H9 (cell line): ENCODE measurements at regions not wholly inside any gene's neighbourhood (a gene's known extent, or its start where the extent isn't known, plus 50 kb on each side); places are given as distances from the start of the nearest gene placed in this dataset.

Experiments used
- DNase-seq: peaks from one replicate; pipeline ENCODE4 v3.0.0-alpha.2; 2017
- H2AFZ ChIP-seq: one replicate; pipeline ENCODE4 v1.6.1; 2013; ENCODE audit warnings: mild to moderate bottlenecking, low read length, control low read depth, moderate library complexity
- H2AK5ac ChIP-seq: 2 replicates; pipeline ENCODE4 v1.6.1; 2013; ENCODE audit warnings: low read length, control low read depth, mixed read lengths; ENCODE audit not compliant: insufficient read length
- H2BK120ac ChIP-seq: one replicate; pipeline ENCODE4 v1.6.1; 2013; ENCODE audit warnings: low read depth, mild to moderate bottlenecking, low read length, control low read depth, inconsistent platforms; ENCODE audit not compliant: poor library complexity, severe bottlenecking
- H2BK12ac ChIP-seq: 2 replicates; pipeline ENCODE4 v1.6.1; 2013; ENCODE audit warnings: low read length, control low read depth, mixed read lengths, low read depth; ENCODE audit not compliant: insufficient read length
- H2BK15ac ChIP-seq: 2 replicates; pipeline ENCODE4 v1.6.1; 2013; ENCODE audit warnings: low read depth, low read length, control low read depth
- H2BK20ac ChIP-seq: one replicate; pipeline ENCODE4 v1.6.1; 2013; ENCODE audit warnings: low read depth, mild to moderate bottlenecking, low read length, control low read depth, inconsistent platforms; ENCODE audit not compliant: poor library complexity, severe bottlenecking
- H2BK5ac ChIP-seq: 2 replicates; pipeline ENCODE4 v1.6.1; 2013; ENCODE audit warnings: low read length, control low read depth, mixed read lengths; ENCODE audit not compliant: insufficient read length
- H3K14ac ChIP-seq: 2 replicates; pipeline ENCODE4 v1.6.1; 2013; ENCODE audit warnings: low read length, control low read depth; ENCODE audit not compliant: insufficient read depth
- H3K18ac ChIP-seq: 2 replicates; pipeline ENCODE4 v1.6.1; 2013; ENCODE audit warnings: low read depth, mild to moderate bottlenecking, mixed read lengths, low read length, control low read depth; ENCODE audit not compliant: insufficient read length
- H3K23ac ChIP-seq: 2 replicates; pipeline ENCODE4 v1.6.1; 2013; ENCODE audit warnings: low read length, control low read depth, mixed read lengths, low read depth; ENCODE audit not compliant: insufficient read length
- H3K23me2 ChIP-seq: 2 replicates; pipeline ENCODE4 v1.6.1; 2013; ENCODE audit warnings: low read depth, mild to moderate bottlenecking, mixed read lengths, low read length, control low read depth; ENCODE audit not compliant: insufficient read length, poor library complexity, severe bottlenecking
- H3K27ac ChIP-seq: 2 replicates; pipeline ENCODE4 v1.5.1; 2013; ENCODE audit warnings: low read length, control low read depth, mixed read lengths, low read depth; ENCODE audit not compliant: insufficient read length
- H3K27me3 ChIP-seq: 2 replicates; pipeline ENCODE4 v1.6.1; 2013; ENCODE audit warnings: low read length, control low read depth, inconsistent platforms; ENCODE audit not compliant: insufficient read depth
- H3K4ac ChIP-seq: 2 replicates; pipeline ENCODE4 v1.6.1; 2013; ENCODE audit warnings: low read depth, mild to moderate bottlenecking, control low read depth, inconsistent platforms, low read length, moderate library complexity
- H3K4me1 ChIP-seq: 2 replicates; pipeline ENCODE4 v1.6.1; 2013; ENCODE audit warnings: low read length, control low read depth, inconsistent platforms; ENCODE audit not compliant: insufficient read depth
- H3K4me2 ChIP-seq: 2 replicates; pipeline ENCODE4 v1.6.1; 2013; ENCODE audit warnings: low read length, control low read depth, mixed read lengths; ENCODE audit not compliant: insufficient read length, insufficient read depth
- H3K56ac ChIP-seq: 2 replicates; pipeline ENCODE4 v1.6.1; 2013; ENCODE audit warnings: low read depth, mild to moderate bottlenecking, mixed read lengths, low read length, control low read depth; ENCODE audit not compliant: insufficient read length
- H3K79me1 ChIP-seq: 2 replicates; pipeline ENCODE4 v1.6.1; 2013; ENCODE audit warnings: low read depth, mild to moderate bottlenecking, moderate library complexity, low read length, control low read depth, inconsistent platforms; ENCODE audit not compliant: insufficient read depth, poor library complexity, severe bottlenecking
- H3K79me2 ChIP-seq: 2 replicates; pipeline ENCODE4 v1.6.1; 2013; ENCODE audit warnings: low read length, control low read depth, inconsistent platforms; ENCODE audit not compliant: insufficient read depth
- H3K9ac ChIP-seq: 2 replicates; pipeline ENCODE4 v1.6.1; 2013; ENCODE audit warnings: low read length, control low read depth, mixed read lengths; ENCODE audit not compliant: insufficient read length; ENCODE audit errors: extremely low read depth
- H3K9me3 ChIP-seq: one replicate; pipeline ENCODE4 v1.6.1; 2013; ENCODE audit warnings: low read depth, low read length, inconsistent platforms; ENCODE audit not compliant: control insufficient read depth
- H3T11ph ChIP-seq: one replicate; pipeline ENCODE4 v1.6.1; 2013; ENCODE audit warnings: mild to moderate bottlenecking, low read length, control low read depth, inconsistent platforms
- H4K20me1 ChIP-seq: one replicate; pipeline ENCODE4 v1.6.1; 2013; ENCODE audit not compliant: control insufficient read depth, insufficient read length, insufficient read depth
- H4K5ac ChIP-seq: 2 replicates; pipeline ENCODE4 v1.6.1; 2013; ENCODE audit warnings: low read depth, mild to moderate bottlenecking, mixed read lengths, low read length, control low read depth; ENCODE audit not compliant: insufficient read length
- H4K8ac ChIP-seq: replicated peaks from 2 replicates; pipeline ENCODE4 v1.6.1; 2013; ENCODE audit warnings: low read length, control low read depth, mixed read lengths, low read depth; ENCODE audit not compliant: insufficient read length
- H4K91ac ChIP-seq: 2 replicates; pipeline ENCODE4 v1.6.1; 2013; ENCODE audit warnings: low read depth, mild to moderate bottlenecking, moderate library complexity, mixed read lengths, low read length, control low read depth; ENCODE audit not compliant: insufficient read length
- H3K27ac Mint-ChIP-seq, 3 experiments: 2 replicates in 2 of 3; 3 replicates in 1 of 3; pipeline ENCODE4 v1.8.0; 2020 to 2021; ENCODE audit warnings: mixed read lengths in 3 of 3, mild to moderate bottlenecking in 1 of 3, moderate library complexity in 1 of 3
- H3K27me3 Mint-ChIP-seq: 2 replicates; pipeline ENCODE4 v1.8.0; 2021; ENCODE audit warnings: low read depth, mild to moderate bottlenecking, moderate library complexity, mixed read lengths
- H3K36me3 Mint-ChIP-seq, 3 experiments: 2 replicates in 2 of 3; 3 replicates in 1 of 3; pipeline ENCODE4 v1.8.0; 2020 to 2021; ENCODE audit warnings: low read depth in 3 of 3, mixed read lengths in 3 of 3; ENCODE audit not compliant: insufficient read depth in 1 of 3
- H3K4me1 Mint-ChIP-seq, 2 experiments: 2 replicates each; pipeline ENCODE4 v1.8.0; 2020; ENCODE audit warnings: mixed read lengths in 2 of 2
- H3K4me3 Mint-ChIP-seq, 2 experiments: 2 replicates in 1 of 2; 3 replicates in 1 of 2; pipeline ENCODE4 v1.8.0; 2020 to 2021; ENCODE audit warnings: mild to moderate bottlenecking in 2 of 2, mixed read lengths in 2 of 2, moderate library complexity in 1 of 2
- H3K9me3 Mint-ChIP-seq, 2 experiments: 2 replicates in 1 of 2; 3 replicates in 1 of 2; pipeline ENCODE4 v1.8.0; 2020; ENCODE audit warnings: mild to moderate bottlenecking in 2 of 2, mixed read lengths in 2 of 2, moderate library complexity in 1 of 2
- WGBS: extraction: QIAGEN DNeasy Blood & Tissue Kit; methylation state at CpG from one replicate; pipeline ENCODE4 v1.1.7; 2013; ENCODE audit warnings: missing lambda C conversion rate, low lambda C conversion rate, mixed read lengths; ENCODE audit not compliant: insufficient read length; ENCODE audit errors: extremely low coverage; 5-methylcytosine and 5-hydroxymethylcytosine counted together
- TF ChIP-seq, protein P1 (sequence below): fragments of 200-600 bp; sonication (generic); conservative IDR thresholded peaks from 3 replicates; pipeline ENCODE4 v1.8.0; 2021; ENCODE audit warnings: antibody characterized with exemption, mild to moderate bottlenecking

DNA sequence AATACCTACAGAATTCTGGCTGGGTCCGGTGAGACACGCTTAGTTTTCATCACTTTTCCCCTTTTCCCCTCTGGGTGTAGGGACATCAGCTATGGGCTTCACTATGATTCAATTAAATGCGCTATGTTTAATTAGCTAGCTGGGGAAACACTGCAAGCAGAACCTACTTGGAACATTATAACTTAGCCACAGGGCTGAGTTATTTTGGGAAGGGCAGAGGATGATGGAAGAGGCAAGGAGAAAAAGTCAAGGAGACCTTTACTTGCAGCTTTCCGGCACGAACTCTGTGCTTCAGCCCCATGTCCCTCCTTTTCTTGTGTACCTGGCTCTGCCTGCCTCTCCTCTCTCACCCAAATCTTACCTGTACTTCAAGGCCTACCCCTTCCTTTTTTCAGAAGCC, 62.8 kb downstream of the KIF4B start:
- no peak overlapping the region for H2BK5ac ChIP-seq
- no CpG with 5 or more reads among the region's 5 CpGs for WGBS
- no peak overlapping the region for H4K5ac ChIP-seq
- H3K23me2 ChIP-seq = no peaks in the 10 kb centered on the region
- no peak overlapping the region for H3K27ac ChIP-seq
- no peak overlapping the region for H3T11ph ChIP-seq
- H3K36me3 Mint-ChIP-seq = peaks cover 0 to 4% (median 3%) of the 10 kb centered on the region in 3 experiments; a peak in 2 of 7 replicates
- H3K27ac Mint-ChIP-seq = no peak overlapping the region
- no peak overlapping the region for H3K9ac ChIP-seq
- DNase-seq = no peak
- H3K18ac ChIP-seq = no peak overlapping the region
- no peak overlapping the region for H2BK120ac ChIP-seq
- peaks cover 4 to 6% of the 10 kb centered on the region in 2 experiments for H3K4me1 Mint-ChIP-seq
- no peak overlapping the region for H2BK20ac ChIP-seq
- H2AFZ ChIP-seq = no peak overlapping the region
- no peak overlapping the region for H3K4me2 ChIP-seq
- no peak overlapping the region for H3K14ac ChIP-seq
- no peak overlapping the region for H4K91ac ChIP-seq
- no peak overlapping the region for H2BK15ac ChIP-seq
- no peak overlapping the region for H3K56ac ChIP-seq
- no peaks in the 10 kb centered on the region for H4K20me1 ChIP-seq
- no peak overlapping the region for H3K4me3 Mint-ChIP-seq
- H3K9me3 ChIP-seq = no peaks in the 10 kb centered on the region
- no peaks in the 10 kb centered on the region for H3K27me3 ChIP-seq
- H2AK5ac ChIP-seq = no peak overlapping the region
- H3K79me1 ChIP-seq = no peaks in the 10 kb centered on the region
- H3K23ac ChIP-seq = no peak overlapping the region
- H2BK12ac ChIP-seq = no peak overlapping the region
- no peaks in the 10 kb centered on the region for H3K79me2 ChIP-seq
- H3K27me3 Mint-ChIP-seq = no peaks in the 10 kb centered on the region
- no peak overlapping the region for H3K4ac ChIP-seq
- no peak overlapping the region for H4K8ac ChIP-seq
- TF ChIP-seq, protein P1, sequence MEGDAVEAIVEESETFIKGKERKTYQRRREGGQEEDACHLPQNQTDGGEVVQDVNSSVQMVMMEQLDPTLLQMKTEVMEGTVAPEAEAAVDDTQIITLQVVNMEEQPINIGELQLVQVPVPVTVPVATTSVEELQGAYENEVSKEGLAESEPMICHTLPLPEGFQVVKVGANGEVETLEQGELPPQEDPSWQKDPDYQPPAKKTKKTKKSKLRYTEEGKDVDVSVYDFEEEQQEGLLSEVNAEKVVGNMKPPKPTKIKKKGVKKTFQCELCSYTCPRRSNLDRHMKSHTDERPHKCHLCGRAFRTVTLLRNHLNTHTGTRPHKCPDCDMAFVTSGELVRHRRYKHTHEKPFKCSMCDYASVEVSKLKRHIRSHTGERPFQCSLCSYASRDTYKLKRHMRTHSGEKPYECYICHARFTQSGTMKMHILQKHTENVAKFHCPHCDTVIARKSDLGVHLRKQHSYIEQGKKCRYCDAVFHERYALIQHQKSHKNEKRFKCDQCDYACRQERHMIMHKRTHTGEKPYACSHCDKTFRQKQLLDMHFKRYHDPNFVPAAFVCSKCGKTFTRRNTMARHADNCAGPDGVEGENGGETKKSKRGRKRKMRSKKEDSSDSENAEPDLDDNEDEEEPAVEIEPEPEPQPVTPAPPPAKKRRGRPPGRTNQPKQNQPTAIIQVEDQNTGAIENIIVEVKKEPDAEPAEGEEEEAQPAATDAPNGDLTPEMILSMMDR = no peak
- peaks cover 0 to 6% of the 10 kb centered on the region in 2 experiments; a peak in 2 of 5 replicates for H3K9me3 Mint-ChIP-seq
- no peaks in the 10 kb centered on the region; the same call in 1 of the 2 replicates for H3K4me1 ChIP-seq
